PC-9 (cell line): ENCODE measurements at regions not wholly inside any gene's neighbourhood (a gene's known extent, or its start where the extent isn't known, plus 50 kb on each side); places are given as distances from the start of the nearest gene placed in this dataset.
A peak's percentile ranks its signal among the peaks of the same experiment; 100 is the strongest.

ENCODE experiments used
- BruUV-seq: library from RNA; stranded (reverse); fragments of 400-500 nt; replicated peaks from 2 replicates; lab custom pipeline; 2021; lab: Mats Ljungman, UMichigan
- CTCF ChIA-PET: fragments of 300-600 bp; sonication (Branson Sonifier 250); formaldehyde crosslinking; loops from one replicate; lab custom pipeline; 2022; ENCODE audit warnings: antibody characterized with exemption; lab: Charles Lee
- POLR2A ChIA-PET: fragments of 300-600 bp; sonication (Branson Sonifier 250); formaldehyde crosslinking; loops from one replicate; lab custom pipeline; 2022; ENCODE audit warnings: antibody characterized with exemption; ENCODE audit not compliant: unreplicated experiment; lab: Charles Lee
- DNase-seq, 2 experiments: peaks; one replicate each; pipeline versions ENCODE4 v3.0.0 to v3.0.0-alpha.2; 2015 to 2022; ENCODE audit warnings: mixed read lengths in 1 of 2
- H2AFZ ChIP-seq: fragments of 200-600 bp; sonication (generic); 2 replicates; pipeline ENCODE4 v1.8.1; 2017; ENCODE audit warnings: antibody characterized with exemption
- H3F3A ChIP-seq: fragments of 200-600 bp; sonication (generic); 2 replicates; pipeline ENCODE4 v1.8.1; 2017; ENCODE audit warnings: antibody characterized with exemption, mild to moderate bottlenecking, low read depth; ENCODE audit not compliant: insufficient read depth
- H3K27ac ChIP-seq: fragments of 200-600 bp; sonication (generic); 2 replicates; pipeline ENCODE4 v1.6.1; 2016; ENCODE audit warnings: mixed run types
- H3K27me3 ChIP-seq: fragments of 200-600 bp; sonication (generic); 2 replicates; pipeline ENCODE4 v1.6.1; 2016; ENCODE audit warnings: low read depth, mixed run types; ENCODE audit not compliant: insufficient read depth
- H3K36me3 ChIP-seq: fragments of 200-600 bp; sonication (generic); 2 replicates; pipeline ENCODE4 v1.6.1; 2016; ENCODE audit warnings: low read depth, mixed run types
- H3K4me1 ChIP-seq: fragments of 200-600 bp; sonication (generic); replicated peaks from 2 replicates; pipeline ENCODE4 v1.6.1; 2016; ENCODE audit warnings: mixed run types; ENCODE audit not compliant: insufficient read depth
- H3K4me2 ChIP-seq: fragments of 200-600 bp; sonication (generic); 2 replicates; pipeline ENCODE4 v1.6.1; 2017; ENCODE audit warnings: mixed run types
- H3K4me3 ChIP-seq: fragments of 200-600 bp; sonication (generic); 2 replicates; pipeline ENCODE4 v1.6.1; 2016; ENCODE audit warnings: mixed run types
- H3K79me2 ChIP-seq: fragments of 200-600 bp; sonication (generic); 2 replicates; pipeline ENCODE4 v1.6.1; 2017; ENCODE audit warnings: low read depth, mixed run types
- H3K9me2 ChIP-seq: fragments of 200-600 bp; sonication (generic); 2 replicates; pipeline ENCODE4 v1.8.1; 2017; ENCODE audit warnings: mild to moderate bottlenecking; ENCODE audit not compliant: insufficient read depth
- H3K9me3 ChIP-seq: fragments of 200-600 bp; sonication (generic); 2 replicates; pipeline ENCODE4 v1.8.1; 2016; ENCODE audit warnings: low read depth; ENCODE audit not compliant: insufficient read depth
- H4K20me1 ChIP-seq: fragments of 200-600 bp; sonication (generic); 2 replicates; pipeline ENCODE4 v1.8.1; 2017; ENCODE audit not compliant: insufficient read depth
- CTCF ChIP-seq: fragments of 200-600 bp; sonication (generic); conservative IDR thresholded peaks from 2 replicates; pipeline ENCODE4 v1.6.1; 2017; ENCODE audit warnings: mixed run types, antibody characterized with exemption, mild to moderate bottlenecking, moderate library complexity
- EZH2 ChIP-seq: fragments of 200-600 bp; sonication (generic); IDR thresholded peaks from 2 replicates; pipeline ENCODE4 v1.8.0; 2017; ENCODE audit warnings: antibody characterized with exemption, low read depth
- intact Hi-C: fragments of 100-400 bp; cut with micrococcal nuclease; formaldehyde crosslinking; loops from one replicate; pipeline ENCODE4 v1.10.0; 2022; ENCODE audit not compliant: unreplicated experiment

GRCh38 chr6:103122766-103123601 lies 1729.5 kb downstream of the GRIK2 start:
- H3K4me1 ChIP-seq: no peaks in the 10 kb centered on the region
- no peak overlapping the region for H3K4me3 ChIP-seq
- no peak overlapping the region for H2AFZ ChIP-seq
- H3K9me3 ChIP-seq: no peaks in the 10 kb centered on the region
- ChIA-PET CTCF (interaction anchor here (0.6 kb wide), 1 partner anchor 293 kb away, joined by 6 read pairs; no protein-coding TSS in a partner anchor), POLR2A (no interaction called here)
- no peak overlapping the region for H3K4me2 ChIP-seq
- no peaks in the 10 kb centered on the region; the same call in 1 of the 2 replicates for H4K20me1 ChIP-seq
- no peaks in the 10 kb centered on the region for H3K27me3 ChIP-seq
- TF ChIP-seq CTCF (peak; percentile 71), EZH2 (no peak)
- no peaks in the 10 kb centered on the region for H3F3A ChIP-seq
- intact Hi-C loops: loop anchor here (2.0 to 10.0 kb wide), 2 partner anchors 272 to 1402 kb away; no protein-coding TSS in a partner anchor
- no peaks in the 10 kb centered on the region for H3K9me2 ChIP-seq
- H3K79me2 ChIP-seq: no peaks in the 10 kb centered on the region
- DNase-seq: peak; percentile 40 to 45
- no TSS peak for BruUV-seq
- H3K27ac ChIP-seq: no peak overlapping the region
- no peaks in the 10 kb centered on the region for H3K36me3 ChIP-seq

DNA sequence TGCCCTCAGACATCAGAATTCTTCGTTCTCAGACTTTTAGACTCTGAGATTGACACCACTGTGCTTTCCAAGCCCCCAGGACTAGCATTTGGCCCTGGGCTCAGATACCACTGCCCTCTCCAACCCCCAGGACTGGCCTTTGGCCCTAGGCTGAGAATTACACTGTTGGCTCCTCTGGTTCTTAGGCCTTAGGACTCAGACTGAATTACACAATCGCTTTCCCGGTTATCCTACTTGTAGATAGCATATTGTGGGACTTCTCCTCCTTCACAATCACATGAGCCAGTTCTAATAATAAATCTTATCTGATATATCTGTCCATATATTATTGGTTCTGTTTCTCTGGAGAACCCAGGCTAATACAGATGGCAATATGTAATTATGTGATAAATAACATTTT lies 1725.5 kb downstream of the GRIK2 start:
- Histone ChIP-seq H3K9me3 (no peaks in the 10 kb centered on the region), H4K20me1 (no peaks in the 10 kb centered on the region; the same call in 1 of the 2 replicates), H3K36me3 (no peaks in the 10 kb centered on the region), H3K27me3 (no peaks in the 10 kb centered on the region), H3K4me1 (no peaks in the 10 kb centered on the region), H3K9me2 (no peaks in the 10 kb centered on the region), H3K4me3 (no peak overlapping the region), H3F3A (no peaks in the 10 kb centered on the region), H3K79me2 (no peaks in the 10 kb centered on the region), H2AFZ (no peak overlapping the region), H3K4me2 (no peak overlapping the region), H3K27ac (no peak overlapping the region)
- CTCF ChIA-PET: interaction anchor here (0.8 kb wide), 1 partner anchor 678 kb away, joined by 3 read pairs; no protein-coding TSS in a partner anchor
- intact Hi-C loops: no loop called here
- no peak for DNase-seq
- POLR2A ChIA-PET: no interaction called here
- BruUV-seq: no TSS peak
- TF ChIP-seq EZH2: no peak
- TF ChIP-seq CTCF: no peak

DNA sequence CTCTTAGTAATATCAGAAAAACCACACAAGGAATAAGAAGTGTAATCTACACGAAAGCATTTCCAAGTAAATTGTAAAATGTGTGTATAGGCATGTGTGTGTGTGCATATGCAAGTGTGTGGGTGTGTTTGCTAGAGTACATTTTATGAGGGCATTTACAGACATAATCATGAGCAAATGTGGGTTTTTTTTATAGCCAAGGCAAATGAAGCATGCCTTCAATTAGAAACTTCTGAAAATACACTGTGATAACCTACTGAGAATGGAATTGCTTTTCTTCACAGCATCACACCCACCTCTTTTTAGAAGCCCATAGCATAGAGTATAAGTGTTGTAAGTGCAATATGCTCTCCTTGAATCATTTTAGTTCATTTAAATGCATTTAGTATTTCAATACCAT lies 1721.1 kb downstream of the GRIK2 start:
- DNase-seq: no peak
- no peak overlapping the region for H3K4me3 ChIP-seq
- H3K9me3 ChIP-seq: no peaks in the 10 kb centered on the region
- no peaks in the 10 kb centered on the region for H3K36me3 ChIP-seq
- no peaks in the 10 kb centered on the region for H4K20me1 ChIP-seq
- CTCF ChIA-PET: no interaction called here
- POLR2A ChIA-PET: no interaction called here
- TF ChIP-seq EZH2 (no peak), CTCF (no peak)
- no peak overlapping the region for H3K27ac ChIP-seq
- H3K79me2 ChIP-seq: no peaks in the 10 kb centered on the region
- H3K27me3 ChIP-seq: no peaks in the 10 kb centered on the region
- H3F3A ChIP-seq: no peaks in the 10 kb centered on the region
- no peaks in the 10 kb centered on the region for H3K4me1 ChIP-seq
- intact Hi-C loops: no loop called here
- H2AFZ ChIP-seq: no peak overlapping the region
- no peak overlapping the region for H3K4me2 ChIP-seq
- H3K9me2 ChIP-seq: no peaks in the 10 kb centered on the region; the same call in 1 of the 2 replicates
- BruUV-seq: no TSS peak
